GM23338 (cell line): ENCODE measurements at regions not wholly inside any gene's neighbourhood (a gene's known extent, or its start where the extent isn't known, plus 50 kb on each side); places are given as distances from the start of the nearest gene placed in this dataset.
A peak's percentile ranks its signal among the peaks of the same experiment; 100 is the strongest.

Experiments
- ATAC-seq: fragments of 200-7000 bp; cut with Tn5 transposase; 3 replicates; pipeline ENCODE4 v1.9.1; 2020
- DNase-seq: peaks from one replicate; pipeline ENCODE4 v3.0.0-alpha.2; 2015; ENCODE audit warnings: low spot score
- H2AFZ ChIP-seq: fragments of 200-600 bp; sonication (generic); 2 replicates; pipeline ENCODE4 v1.8.0; 2016; ENCODE audit warnings: antibody characterized with exemption, mild to moderate bottlenecking, moderate library complexity
- H3F3A ChIP-seq: fragments of 200-600 bp; sonication (generic); replicated peaks from 2 replicates; pipeline ENCODE4 v1.8.0; 2017; ENCODE audit warnings: antibody characterized with exemption, mixed run types, low read depth
- H3K27ac ChIP-seq: fragments of 200-600 bp; sonication (generic); 2 replicates; pipeline ENCODE4 v1.6.1; 2016; ENCODE audit warnings: low read depth
- H3K27me3 ChIP-seq: fragments of 200-600 bp; sonication (generic); 2 replicates; pipeline ENCODE4 v1.8.0; 2016; ENCODE audit warnings: mild to moderate bottlenecking, mixed run types, moderate library complexity; ENCODE audit not compliant: insufficient read depth
- H3K36me3 ChIP-seq: fragments of 200-600 bp; sonication (generic); 2 replicates; pipeline ENCODE4 v1.8.0; 2016; ENCODE audit warnings: mild to moderate bottlenecking; ENCODE audit not compliant: insufficient read depth
- H3K4me1 ChIP-seq: fragments of 200-600 bp; sonication (generic); 2 replicates; pipeline ENCODE4 v1.8.0; 2016; ENCODE audit warnings: mild to moderate bottlenecking, moderate library complexity; ENCODE audit not compliant: insufficient read depth
- H3K4me2 ChIP-seq: fragments of 200-600 bp; sonication (generic); 2 replicates; pipeline ENCODE4 v1.7.1; 2017; ENCODE audit warnings: mixed run types
- H3K4me3 ChIP-seq: fragments of 200-600 bp; sonication (generic); 2 replicates; pipeline ENCODE4 v1.6.1; 2016; ENCODE audit warnings: mixed run types
- H3K79me2 ChIP-seq: fragments of 200-600 bp; sonication (generic); replicated peaks from 2 replicates; pipeline ENCODE4 v1.8.0; 2017; ENCODE audit warnings: mild to moderate bottlenecking; ENCODE audit not compliant: insufficient read depth
- H3K9me2 ChIP-seq: fragments of 200-600 bp; sonication (generic); 2 replicates; pipeline ENCODE4 v1.8.0; 2017; ENCODE audit not compliant: insufficient read depth
- H4K20me1 ChIP-seq: fragments of 200-600 bp; sonication (generic); replicated peaks from 2 replicates; pipeline ENCODE4 v1.8.0; 2017; ENCODE audit warnings: mild to moderate bottlenecking; ENCODE audit not compliant: insufficient read depth
- H3K27ac Mint-ChIP-seq: 2 replicates; pipeline ENCODE4 v1.8.0; 2020; ENCODE audit warnings: inconsistent platforms, mild to moderate bottlenecking, moderate library complexity, mixed read lengths
- H3K27me3 Mint-ChIP-seq: 3 replicates; pipeline ENCODE4 v1.8.0; 2022; ENCODE audit warnings: low read depth, mild to moderate bottlenecking, moderate library complexity, mixed read lengths, inconsistent platforms; ENCODE audit not compliant: insufficient read depth, poor library complexity
- H3K36me3 Mint-ChIP-seq: 3 replicates; pipeline ENCODE4 v1.8.0; 2021; ENCODE audit warnings: low read depth, mild to moderate bottlenecking, inconsistent platforms, moderate library complexity, mixed read lengths
- H3K4me1 Mint-ChIP-seq: 3 replicates; pipeline ENCODE4 v1.8.0; 2020; ENCODE audit warnings: mild to moderate bottlenecking, inconsistent platforms, mixed read lengths
- H3K4me3 Mint-ChIP-seq: 3 replicates; pipeline ENCODE4 v1.8.0; 2021; ENCODE audit warnings: moderate library complexity, mild to moderate bottlenecking, inconsistent platforms, mixed read lengths
- H3K9me3 Mint-ChIP-seq: 3 replicates; pipeline ENCODE4 v1.8.0; 2020; ENCODE audit warnings: moderate library complexity, mild to moderate bottlenecking, inconsistent platforms, mixed read lengths
- ZNF114 ChIP-seq: fragments of 250-450 bp; sonication (Bioruptor Pico); IDR thresholded peaks from 2 replicates; pipeline ENCODE4 v1.5.0; 2020; ENCODE audit warnings: mild to moderate bottlenecking, moderate library complexity
- TF ChIP-seq, protein P1 (sequence below): fragments of 250-450 bp; sonication (Bioruptor Pico); IDR thresholded peaks from 2 replicates; pipeline ENCODE4 v1.5.0; 2020; ENCODE audit warnings: mild to moderate bottlenecking, moderate library complexity
- TF ChIP-seq, protein P2 (sequence below), 2 experiments: fragments of 200-600 bp in 1 of 2; sonication (generic) in 1 of 2; conservative IDR thresholded peaks; 2 replicates each; pipeline versions ENCODE4 v1.5.1 to v1.6.1; 2016 to 2017; ENCODE audit warnings: antibody characterized with exemption in 2 of 2, low read depth in 2 of 2, mild to moderate bottlenecking in 2 of 2, moderate library complexity in 1 of 2

DNA sequence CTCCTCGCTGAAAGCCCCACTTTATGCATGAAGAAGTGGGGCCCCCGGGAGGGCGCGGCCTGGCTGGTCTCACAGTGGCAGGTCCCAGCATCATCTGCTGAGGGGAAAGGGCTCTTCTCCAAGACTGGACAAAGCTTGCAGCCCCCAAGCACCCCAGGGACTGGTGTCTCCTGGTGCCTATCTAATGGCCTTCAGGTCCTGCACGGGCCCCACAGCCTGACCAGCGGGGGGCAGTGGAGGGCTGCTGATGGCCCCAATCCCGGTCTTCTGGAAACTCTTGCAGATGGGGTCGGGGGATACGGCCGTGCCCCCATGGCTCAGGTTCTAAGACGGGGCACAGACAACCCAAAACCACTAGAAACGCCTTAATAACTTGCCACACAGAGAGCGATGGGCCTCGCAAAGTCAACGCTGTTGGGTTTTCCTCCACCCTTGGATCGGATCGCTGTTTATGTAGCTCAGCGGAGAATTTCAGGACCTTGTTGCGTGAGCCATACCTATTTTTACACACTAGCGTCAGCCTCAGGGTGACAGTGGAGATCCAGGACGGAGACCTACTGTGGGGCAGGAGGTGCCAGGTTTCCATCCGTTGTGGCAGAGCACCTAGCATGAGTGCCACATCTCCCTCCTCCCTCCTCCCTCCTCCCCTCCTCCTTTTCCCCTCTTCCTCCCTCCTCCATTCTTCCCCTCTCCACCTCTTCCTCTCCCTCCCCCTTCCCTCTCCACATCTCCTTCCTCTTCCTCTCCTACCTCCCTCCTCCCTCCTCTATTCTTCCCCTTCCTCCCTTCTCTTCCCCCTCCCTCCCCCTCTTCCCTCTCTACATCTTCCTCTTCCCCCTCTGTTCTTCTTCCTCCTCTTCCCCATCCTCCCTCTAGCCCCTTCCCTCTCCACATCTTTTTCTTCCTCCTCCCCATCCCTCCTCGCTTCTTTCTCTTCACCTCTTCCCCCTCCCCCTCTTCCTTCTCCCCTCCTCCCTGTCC, 79.3 kb upstream of the ALDH1L1 start (continued):
- TF ChIP-seq, protein P1, sequence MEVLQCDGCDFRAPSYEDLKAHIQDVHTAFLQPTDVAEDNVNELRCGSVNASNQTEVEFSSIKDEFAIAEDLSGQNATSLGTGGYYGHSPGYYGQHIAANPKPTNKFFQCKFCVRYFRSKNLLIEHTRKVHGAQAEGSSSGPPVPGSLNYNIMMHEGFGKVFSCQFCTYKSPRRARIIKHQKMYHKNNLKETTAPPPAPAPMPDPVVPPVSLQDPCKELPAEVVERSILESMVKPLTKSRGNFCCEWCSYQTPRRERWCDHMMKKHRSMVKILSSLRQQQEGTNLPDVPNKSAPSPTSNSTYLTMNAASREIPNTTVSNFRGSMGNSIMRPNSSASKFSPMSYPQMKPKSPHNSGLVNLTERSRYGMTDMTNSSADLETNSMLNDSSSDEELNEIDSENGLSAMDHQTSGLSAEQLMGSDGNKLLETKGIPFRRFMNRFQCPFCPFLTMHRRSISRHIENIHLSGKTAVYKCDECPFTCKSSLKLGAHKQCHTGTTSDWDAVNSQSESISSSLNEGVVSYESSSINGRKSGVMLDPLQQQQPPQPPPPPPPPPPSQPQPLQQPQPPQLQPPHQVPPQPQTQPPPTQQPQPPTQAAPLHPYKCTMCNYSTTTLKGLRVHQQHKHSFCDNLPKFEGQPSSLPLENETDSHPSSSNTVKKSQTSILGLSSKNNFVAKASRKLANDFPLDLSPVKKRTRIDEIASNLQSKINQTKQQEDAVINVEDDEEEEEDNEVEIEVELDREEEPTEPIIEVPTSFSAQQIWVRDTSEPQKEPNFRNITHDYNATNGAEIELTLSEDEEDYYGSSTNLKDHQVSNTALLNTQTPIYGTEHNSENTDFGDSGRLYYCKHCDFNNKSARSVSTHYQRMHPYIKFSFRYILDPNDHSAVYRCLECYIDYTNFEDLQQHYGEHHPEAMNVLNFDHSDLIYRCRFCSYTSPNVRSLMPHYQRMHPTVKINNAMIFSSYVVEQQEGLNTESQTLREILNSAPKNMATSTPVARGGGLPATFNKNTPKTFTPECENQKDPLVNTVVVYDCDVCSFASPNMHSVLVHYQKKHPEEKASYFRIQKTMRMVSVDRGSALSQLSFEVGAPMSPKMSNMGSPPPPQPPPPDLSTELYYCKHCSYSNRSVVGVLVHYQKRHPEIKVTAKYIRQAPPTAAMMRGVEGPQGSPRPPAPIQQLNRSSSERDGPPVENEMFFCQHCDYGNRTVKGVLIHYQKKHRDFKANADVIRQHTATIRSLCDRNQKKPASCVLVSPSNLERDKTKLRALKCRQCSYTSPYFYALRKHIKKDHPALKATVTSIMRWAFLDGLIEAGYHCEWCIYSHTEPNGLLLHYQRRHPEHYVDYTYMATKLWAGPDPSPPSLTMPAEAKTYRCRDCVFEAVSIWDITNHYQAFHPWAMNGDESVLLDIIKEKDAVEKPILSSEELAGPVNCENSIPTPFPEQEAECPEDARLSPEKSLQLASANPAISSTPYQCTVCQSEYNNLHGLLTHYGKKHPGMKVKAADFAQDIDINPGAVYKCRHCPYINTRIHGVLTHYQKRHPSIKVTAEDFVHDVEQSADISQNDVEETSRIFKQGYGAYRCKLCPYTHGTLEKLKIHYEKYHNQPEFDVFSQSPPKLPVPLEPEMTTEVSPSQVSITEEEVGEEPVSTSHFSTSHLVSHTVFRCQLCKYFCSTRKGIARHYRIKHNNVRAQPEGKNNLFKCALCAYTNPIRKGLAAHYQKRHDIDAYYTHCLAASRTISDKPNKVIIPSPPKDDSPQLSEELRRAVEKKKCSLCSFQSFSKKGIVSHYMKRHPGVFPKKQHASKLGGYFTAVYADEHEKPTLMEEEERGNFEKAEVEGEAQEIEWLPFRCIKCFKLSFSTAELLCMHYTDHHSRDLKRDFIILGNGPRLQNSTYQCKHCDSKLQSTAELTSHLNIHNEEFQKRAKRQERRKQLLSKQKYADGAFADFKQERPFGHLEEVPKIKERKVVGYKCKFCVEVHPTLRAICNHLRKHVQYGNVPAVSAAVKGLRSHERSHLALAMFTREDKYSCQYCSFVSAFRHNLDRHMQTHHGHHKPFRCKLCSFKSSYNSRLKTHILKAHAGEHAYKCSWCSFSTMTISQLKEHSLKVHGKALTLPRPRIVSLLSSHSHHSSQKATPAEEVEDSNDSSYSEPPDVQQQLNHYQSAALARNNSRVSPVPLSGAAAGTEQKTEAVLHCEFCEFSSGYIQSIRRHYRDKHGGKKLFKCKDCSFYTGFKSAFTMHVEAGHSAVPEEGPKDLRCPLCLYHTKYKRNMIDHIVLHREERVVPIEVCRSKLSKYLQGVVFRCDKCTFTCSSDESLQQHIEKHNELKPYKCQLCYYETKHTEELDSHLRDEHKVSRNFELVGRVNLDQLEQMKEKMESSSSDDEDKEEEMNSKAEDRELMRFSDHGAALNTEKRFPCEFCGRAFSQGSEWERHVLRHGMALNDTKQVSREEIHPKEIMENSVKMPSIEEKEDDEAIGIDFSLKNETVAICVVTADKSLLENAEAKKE (CRISPR knock-in tag), result peak; percentile 49; the same call in 1 of the 2 replicates
- 0 out of 2 replicates have a peak, but pooled peaks have one; percentile 28 for TF ChIP-seq ZNF114 (CRISPR knock-in tag)

DNA sequence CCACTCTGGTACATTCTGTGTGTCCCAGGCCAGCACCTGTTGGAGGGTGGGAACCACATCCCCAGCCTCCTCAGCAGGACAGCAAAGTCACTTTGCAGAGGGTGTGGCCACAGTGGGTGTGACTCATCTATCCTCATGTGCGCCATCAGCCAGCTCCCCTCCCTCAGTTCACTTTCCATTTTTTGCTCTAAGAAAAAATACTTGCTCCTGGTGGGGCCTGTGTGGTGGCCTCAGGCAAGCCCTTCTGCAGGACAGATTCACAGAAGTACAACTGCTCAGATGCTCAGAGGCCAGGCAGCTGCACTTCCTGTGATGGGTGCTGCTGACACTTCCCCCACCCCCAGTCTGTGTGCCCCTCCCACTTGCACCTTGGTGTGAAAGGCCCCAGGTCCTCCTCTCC, 78.3 kb upstream of the ALDH1L1 start:
- Histone ChIP-seq H3K4me2 (no peak overlapping the region), H3K79me2 (no peaks in the 10 kb centered on the region), H4K20me1 (no peaks in the 10 kb centered on the region), H3K9me2 (peaks cover 9% of the 10 kb centered on the region; the same call in 1 of the 2 replicates), H3K27ac (no peak overlapping the region), H3K4me3 (no peak overlapping the region), H2AFZ (no peak overlapping the region), H3F3A (no peaks in the 10 kb centered on the region), H3K27me3 (no peaks in the 10 kb centered on the region), H3K36me3 (no peaks in the 10 kb centered on the region), H3K4me1 (no peaks in the 10 kb centered on the region; the same call in 1 of the 2 replicates)
- Mint-ChIP-seq H3K27me3 (peaks cover 4% of the 10 kb centered on the region), H3K9me3 (peaks cover 2% of the 10 kb centered on the region; the same call in 1 of the 3 replicates), H3K4me1 (peaks cover 9% of the 10 kb centered on the region), H3K4me3 (no peak overlapping the region), H3K27ac (no peak overlapping the region), H3K36me3 (peaks cover 9% of the 10 kb centered on the region; the same call in 2 of the 3 replicates)
- DNase-seq (no peak), ATAC-seq (no peak)
- TF ChIP-seq, protein P2, sequence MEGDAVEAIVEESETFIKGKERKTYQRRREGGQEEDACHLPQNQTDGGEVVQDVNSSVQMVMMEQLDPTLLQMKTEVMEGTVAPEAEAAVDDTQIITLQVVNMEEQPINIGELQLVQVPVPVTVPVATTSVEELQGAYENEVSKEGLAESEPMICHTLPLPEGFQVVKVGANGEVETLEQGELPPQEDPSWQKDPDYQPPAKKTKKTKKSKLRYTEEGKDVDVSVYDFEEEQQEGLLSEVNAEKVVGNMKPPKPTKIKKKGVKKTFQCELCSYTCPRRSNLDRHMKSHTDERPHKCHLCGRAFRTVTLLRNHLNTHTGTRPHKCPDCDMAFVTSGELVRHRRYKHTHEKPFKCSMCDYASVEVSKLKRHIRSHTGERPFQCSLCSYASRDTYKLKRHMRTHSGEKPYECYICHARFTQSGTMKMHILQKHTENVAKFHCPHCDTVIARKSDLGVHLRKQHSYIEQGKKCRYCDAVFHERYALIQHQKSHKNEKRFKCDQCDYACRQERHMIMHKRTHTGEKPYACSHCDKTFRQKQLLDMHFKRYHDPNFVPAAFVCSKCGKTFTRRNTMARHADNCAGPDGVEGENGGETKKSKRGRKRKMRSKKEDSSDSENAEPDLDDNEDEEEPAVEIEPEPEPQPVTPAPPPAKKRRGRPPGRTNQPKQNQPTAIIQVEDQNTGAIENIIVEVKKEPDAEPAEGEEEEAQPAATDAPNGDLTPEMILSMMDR (conservative IDR thresholded peaks at IDR 0.05; ENCODE audit: low read depth in 2 of 2), result no peak
